Uterus (tissue), 2 donors: ENCODE measurements at regions not wholly inside any gene's neighbourhood (a gene's known extent, or its start where the extent isn't known, plus 50 kb on each side); places are given as distances from the start of the nearest gene placed in this dataset.

ENCODE experiments used
- POLR2A ChIP-seq, 2 donors: fragments of 450-650 bp; IDR thresholded peaks; one replicate each; pipeline ENCODE4 v1.6.1; 2016; ENCODE audit warnings: antibody characterized with exemption in 2 of 2, mild to moderate bottlenecking in 1 of 2, moderate library complexity in 1 of 2
- TF ChIP-seq, protein P1 (sequence below), 4 experiments: fragments of 200-600 bp in 2 of 4; fragments of 450-650 bp in 2 of 4; sonication (generic) in 2 of 4; IDR thresholded peaks; one replicate each; pipeline ENCODE4 v1.5.1; 2016 to 2019; ENCODE audit warnings: antibody characterized with exemption in 4 of 4, mild to moderate bottlenecking in 2 of 4, moderate library complexity in 1 of 4

- TF ChIP-seq, protein P1, sequence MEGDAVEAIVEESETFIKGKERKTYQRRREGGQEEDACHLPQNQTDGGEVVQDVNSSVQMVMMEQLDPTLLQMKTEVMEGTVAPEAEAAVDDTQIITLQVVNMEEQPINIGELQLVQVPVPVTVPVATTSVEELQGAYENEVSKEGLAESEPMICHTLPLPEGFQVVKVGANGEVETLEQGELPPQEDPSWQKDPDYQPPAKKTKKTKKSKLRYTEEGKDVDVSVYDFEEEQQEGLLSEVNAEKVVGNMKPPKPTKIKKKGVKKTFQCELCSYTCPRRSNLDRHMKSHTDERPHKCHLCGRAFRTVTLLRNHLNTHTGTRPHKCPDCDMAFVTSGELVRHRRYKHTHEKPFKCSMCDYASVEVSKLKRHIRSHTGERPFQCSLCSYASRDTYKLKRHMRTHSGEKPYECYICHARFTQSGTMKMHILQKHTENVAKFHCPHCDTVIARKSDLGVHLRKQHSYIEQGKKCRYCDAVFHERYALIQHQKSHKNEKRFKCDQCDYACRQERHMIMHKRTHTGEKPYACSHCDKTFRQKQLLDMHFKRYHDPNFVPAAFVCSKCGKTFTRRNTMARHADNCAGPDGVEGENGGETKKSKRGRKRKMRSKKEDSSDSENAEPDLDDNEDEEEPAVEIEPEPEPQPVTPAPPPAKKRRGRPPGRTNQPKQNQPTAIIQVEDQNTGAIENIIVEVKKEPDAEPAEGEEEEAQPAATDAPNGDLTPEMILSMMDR (IDR thresholded peaks at IDR 0.05) = no peak
- no peak for TF ChIP-seq POLR2A (IDR thresholded peaks at IDR 0.05)
Observed at GRCh38 chr4:29549342-29549741, 1170.8 kb upstream of the PCDH7 start.
